DMS114 treated with DMSO at 0.1 percent for 48 hours (cell line): ENCODE measurements at regions not wholly inside any gene's neighbourhood (a gene's known extent, or its start where the extent isn't known, plus 50 kb on each side); places are given as distances from the start of the nearest gene placed in this dataset.
"Not testable (repeated sequence)": the region's sequence is repeated elsewhere in the genome, so short reads cannot be mapped to it uniquely, and the experiment has no call there.

Experiments
- DNase-seq: peaks from one replicate; lab custom pipeline; 2025; ENCODE audit not compliant: unreplicated experiment; lab: John Stamatoyannopoulos, UW

DNA sequence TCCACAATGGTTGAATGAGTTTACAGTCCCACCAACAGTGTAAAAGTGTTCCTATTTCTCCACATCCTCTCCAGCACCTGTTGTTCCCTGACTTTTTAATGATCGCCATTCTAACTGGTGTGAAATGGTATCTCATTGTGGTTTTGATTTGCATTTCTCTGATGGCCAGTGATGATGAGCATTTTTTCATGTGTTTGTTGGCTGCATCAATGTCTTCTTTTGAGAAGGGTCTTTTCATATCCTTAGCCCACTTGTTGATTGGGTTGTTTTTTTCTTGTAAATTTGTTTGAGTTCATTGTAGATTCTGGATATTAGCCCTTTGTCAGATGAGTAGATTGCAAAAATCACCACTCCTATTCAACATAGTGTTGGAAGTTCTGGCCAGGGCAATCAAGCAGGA lies 287.6 kb upstream of the RASGRP1 start:
- not testable (repeated sequence) for DNase-seq

DNA sequence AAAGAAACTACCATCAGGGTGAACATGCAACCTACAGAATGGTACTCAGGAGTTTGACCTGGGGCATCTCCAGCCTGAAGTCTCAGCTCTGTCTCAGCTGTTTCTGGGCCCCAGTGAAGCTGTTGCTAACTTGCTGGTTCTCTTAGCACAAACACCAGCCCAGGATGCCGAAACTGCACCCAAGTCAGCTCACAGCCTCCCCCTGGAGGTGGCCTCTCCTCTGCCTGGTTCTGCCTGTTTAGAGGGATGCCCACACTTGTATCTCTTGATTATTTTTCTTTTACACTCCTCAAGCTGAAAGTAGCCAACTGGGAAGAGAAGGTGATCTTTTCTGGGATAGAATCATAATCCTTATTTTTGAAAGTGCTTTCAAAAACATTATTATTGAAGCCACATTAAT lies 289.0 kb upstream of the RASGRP1 start:
- DNase-seq = no peak

DNA sequence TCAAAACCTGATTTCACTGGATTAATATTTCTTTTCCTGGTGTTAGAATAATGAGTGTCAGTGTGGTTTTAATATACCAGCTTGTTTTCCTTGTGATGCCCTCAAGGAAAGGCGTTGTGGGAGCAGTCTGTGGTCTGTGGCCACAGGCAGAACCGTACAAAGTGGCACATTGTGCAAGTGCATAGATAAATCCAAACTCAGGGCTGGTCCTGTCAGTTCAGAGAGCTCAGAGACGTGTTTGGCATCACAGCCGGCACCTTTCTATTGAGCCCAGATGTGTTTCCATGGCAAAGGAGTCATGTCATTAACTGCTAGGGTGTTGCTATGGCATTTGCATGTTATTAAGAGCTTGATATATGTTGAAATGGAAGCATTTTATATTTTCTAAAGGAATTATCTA lies 289.9 kb upstream of the RASGRP1 start:
- no peak for DNase-seq

DNA sequence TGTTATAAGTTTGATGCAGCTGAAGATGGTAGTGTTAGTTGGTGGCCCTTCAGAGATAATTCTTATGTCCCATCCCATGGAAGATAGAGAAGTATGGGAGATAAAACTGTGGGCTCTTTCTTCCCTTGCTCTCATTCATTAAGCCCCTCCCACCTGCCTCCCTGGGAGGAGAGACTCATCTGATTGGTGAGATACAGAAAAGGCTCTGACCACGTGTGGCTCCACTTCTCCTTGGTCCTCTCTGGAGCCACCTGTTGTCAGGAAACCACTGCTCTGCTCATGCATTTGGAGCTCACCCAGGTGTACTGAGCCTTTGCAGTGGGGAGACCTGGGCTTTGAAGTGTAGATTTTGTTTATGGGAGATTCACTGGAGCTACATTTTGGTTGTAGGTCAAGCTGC lies 293.2 kb upstream of the RASGRP1 start:
- no peak for DNase-seq

DNA sequence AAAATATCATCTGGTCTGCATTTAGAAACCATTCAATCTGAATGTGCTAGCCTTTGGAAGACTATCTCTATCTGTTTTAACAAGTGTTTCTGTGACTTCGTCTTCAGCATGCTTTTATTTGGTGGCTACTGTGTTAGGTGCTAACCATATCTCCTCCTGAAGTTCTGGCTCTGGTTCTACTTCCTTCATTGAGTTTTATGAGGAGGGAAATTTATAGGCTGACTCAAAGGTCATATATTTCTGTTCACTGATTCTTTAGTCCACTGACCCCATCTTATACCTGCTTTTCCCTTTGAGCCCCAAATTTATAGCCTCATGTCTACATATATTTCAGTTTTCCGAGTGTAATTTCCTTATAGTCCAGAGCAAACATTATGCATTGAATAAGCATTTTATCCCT lies 295.0 kb upstream of the RASGRP1 start:
- DNase-seq = no peak

DNA sequence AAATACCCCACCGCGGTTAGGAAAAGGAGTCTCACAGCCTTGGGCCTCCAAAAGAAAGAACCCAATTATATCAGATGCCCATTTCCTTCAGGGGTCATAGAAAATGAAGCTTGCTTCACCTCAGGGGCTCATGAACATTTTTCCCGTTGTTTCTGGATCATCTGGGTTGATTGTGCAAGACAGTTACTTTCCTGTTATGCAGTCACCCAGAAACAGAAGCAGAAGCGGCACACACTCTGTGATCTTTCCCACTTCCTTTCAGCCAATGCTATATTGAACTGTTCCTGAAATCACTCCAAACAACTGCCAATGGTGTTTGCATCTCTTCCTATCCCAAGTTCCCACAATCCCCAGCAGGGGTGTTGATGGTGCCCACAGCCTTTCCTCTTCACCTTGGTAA lies 295.6 kb upstream of the RASGRP1 start:
- no peak for DNase-seq

DNA sequence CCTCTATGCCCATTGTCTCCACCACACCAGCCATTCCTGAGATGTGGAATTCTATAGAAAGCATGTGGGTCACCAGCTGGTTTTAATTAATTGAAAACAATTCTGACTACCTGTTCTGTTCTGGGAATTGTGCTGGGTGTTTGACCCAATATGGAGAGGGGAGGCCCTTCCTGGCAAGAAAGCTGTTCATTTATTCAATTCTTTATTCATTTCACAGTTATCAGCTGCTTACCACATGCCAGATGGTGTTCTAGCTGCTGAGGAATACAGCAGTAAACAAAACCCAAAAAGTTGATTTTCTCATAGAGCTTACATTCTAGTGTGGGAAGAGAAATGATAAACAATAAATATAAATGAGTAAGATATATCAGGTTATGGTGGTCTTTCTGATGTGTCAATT lies 296.1 kb upstream of the RASGRP1 start:
- DNase-seq = no peak

DNA sequence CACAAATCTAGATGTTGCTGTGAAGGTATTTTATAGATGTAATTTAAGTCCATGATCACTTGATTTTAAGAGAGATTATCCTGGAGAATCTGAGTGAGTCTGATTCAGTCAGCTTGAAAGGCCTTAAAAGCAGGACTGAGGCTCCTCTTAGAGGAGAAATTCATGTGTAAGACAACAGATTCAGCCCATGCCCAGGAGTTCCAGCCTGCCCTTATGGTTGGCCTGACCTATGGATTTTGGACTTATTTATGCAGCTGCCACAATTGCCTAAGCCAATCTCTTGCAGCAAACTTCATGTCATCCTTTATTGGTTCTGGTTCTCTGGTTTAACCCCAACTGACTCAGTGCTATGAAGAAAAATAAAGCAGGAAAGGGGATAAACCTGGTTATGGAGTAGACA lies 296.5 kb upstream of the RASGRP1 start:
- no peak for DNase-seq

DNA sequence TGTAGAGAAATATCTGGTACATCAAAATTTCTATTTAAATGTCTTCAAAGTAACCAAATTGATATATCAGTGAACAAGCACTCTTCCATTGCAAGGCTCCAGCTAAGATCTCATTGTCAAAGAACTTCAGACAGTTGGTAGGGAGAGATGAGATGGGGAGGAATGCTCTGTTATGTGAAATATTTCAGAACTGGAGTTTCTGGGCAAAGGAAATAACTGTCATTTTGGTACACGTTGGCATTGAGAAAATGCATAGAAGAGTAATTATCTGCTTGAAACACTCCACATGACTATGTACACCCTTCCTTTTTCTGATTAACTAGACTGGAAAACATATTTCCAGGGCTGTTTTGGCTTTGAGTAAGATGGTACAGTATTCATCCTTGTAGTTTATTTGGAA lies 297.5 kb upstream of the RASGRP1 start:
- no peak for DNase-seq

DNA sequence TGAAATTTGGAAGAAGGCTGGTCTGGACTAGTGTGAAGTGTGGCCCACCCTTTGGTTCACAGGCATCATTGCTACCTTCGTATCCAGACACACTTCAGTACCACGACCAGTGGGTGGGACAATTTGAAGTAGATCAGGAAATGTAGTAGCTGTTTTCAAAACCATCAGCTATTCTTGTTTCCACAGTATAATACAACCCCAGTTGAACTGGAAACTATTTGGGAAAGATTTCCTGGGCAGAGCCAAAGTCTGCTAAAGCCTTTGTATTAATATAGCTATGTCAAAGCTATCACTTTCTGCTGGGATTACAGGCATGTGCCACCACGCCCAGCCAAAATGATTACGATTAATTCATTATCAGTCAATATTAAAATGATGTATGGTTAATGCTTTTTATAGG lies 298.8 kb upstream of the RASGRP1 start:
- DNase-seq = no peak

DNA sequence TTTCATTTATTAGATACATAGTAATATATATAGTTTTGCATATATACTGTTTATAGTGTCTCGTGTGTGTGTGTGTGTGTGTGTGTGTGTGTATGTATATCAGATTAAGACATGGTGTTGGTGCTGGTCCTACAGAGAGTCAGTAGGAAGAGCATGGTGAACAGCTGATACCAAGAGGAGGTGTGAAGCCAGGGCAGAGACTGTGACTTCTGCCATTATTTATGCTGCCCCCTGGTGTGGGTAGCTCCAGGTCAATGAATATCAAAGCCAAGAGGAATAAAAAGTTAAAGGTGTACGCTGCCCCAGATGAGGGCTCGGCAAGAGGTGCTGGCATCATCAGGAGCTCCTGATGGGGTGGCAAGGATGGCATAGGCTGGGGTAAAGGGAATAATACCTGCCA lies 299.5 kb upstream of the RASGRP1 start:
- no peak for DNase-seq

DNA sequence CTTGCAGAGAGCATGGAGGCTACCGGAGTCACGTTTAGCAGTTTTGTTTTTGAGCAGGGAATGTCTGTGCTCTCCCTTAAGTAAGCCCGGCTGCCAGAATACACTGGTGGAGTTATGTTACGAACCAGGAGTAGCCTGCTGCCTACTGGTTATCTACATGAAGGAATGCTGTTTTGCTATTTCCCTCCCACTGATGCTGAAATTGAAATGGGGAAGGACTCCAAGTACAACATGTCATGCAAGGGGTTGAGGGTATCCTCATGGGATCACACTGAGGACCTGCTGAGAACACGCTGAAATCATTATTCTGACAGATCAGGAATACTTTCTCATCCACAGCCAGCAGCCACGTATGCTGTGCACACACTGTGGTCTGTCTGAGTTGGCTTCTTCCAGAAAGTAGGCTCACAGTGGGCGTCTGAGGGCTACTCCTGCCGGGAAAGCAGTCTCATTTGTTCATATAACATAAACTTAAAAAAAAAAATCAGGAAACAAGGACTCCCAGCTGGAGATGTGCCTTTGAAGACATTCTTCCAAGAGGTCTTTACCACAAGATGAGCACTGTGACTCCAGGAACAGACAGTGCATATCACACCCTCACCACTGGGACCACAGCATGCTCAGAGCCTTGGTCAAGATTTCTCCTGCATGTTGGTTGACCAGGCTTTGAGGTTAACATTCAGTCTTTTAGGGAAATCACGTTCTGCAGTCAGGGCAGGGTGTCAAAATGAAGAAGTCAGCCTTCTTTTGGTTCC lies 300.4 kb upstream of the RASGRP1 start:
- no peak for DNase-seq

DNA sequence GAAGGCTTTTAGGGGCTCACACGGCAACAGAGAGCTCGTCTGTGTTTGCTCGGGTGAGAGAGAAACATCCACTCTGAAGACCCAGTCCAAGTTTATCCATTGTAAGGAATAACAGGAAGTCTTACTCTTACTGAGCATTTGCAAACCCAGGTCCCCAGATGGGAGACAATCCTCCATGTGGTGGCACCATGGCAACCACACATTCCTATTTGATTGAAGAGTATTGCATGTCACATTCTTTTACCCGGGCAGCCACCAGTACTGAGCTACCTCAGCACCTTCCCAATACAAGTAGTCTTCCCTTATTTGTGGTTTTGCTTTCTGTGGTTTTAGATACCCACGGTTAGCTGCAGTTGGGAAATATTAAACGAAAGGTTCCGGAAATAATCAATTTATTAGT lies 302.9 kb upstream of the RASGRP1 start:
- no peak for DNase-seq

DNA sequence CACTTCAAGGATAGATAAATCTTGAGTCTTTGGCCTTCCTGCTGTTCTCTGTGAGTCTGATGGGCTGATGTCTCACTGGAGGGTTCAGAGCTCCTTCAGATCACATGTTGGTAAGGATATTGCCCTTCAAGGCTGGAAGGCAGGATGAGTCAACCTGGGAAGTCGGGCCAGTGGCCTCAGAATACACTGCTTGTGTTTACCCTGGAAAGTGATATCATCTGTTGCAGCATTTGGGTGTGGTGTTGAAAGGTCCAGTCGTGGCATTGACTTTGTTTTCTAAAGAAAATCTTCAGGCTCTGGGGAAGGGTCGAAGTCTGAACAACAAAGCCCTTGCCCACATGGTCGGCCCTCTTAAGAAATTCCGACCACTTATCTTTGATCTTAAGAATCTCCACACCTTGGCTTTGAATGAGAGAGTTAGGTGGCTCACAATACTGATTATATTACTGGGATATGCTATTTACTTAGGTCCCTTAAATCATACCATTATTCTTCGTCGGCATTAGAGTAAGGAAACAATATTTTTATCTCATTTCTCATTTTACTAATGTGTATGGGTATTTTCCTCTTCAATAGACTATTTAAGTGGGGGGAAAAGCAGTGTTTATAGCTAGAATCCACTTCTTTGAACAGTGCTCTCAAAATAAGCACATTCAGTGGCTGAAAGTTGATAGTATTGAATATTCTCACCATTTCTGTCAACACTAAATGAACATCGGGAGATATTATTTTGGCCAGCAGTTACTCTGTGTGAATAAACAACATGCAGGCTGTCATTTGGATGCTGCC lies 303.9 kb upstream of the RASGRP1 start:
- DNase-seq = no peak

DNA sequence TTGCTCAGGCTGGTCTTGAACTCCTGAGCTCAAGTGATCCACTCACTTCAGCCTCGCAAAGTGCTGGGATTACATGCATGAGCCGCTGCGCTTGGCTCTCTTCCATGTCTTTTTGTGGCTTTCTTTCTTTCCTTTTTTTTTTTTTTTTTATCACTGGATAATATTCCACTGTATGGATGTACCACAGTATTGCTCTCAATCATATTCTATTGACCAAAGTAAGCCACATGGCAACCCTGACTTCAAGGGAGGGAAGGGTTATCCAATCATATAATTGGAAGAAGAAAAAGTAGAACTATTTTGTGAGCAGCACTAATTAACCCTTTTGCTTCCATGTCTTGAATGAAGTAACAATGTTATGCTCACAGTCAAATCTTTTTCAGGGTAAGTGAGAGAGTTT lies 307.0 kb upstream of the RASGRP1 start:
- no peak for DNase-seq

DNA sequence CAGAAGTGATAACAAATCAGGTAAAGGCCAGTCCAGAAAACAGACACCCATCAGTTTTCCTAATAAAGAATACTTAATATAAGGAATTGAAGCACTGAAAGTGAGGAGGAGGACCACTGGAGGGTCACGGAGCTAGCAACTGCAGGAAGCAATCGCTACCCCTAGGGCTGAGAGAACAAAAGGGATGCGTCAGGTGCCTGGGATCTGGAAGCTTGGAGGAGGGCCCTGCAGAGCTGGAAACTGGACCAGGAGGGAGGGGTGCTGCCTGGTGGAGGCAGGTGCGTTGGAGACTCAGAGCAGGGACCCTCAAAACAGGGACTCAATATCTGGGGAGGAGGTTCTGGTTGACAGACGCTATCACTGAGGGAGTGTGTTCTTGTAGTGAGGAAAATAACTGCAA lies 308.1 kb upstream of the RASGRP1 start:
- no peak for DNase-seq

DNA sequence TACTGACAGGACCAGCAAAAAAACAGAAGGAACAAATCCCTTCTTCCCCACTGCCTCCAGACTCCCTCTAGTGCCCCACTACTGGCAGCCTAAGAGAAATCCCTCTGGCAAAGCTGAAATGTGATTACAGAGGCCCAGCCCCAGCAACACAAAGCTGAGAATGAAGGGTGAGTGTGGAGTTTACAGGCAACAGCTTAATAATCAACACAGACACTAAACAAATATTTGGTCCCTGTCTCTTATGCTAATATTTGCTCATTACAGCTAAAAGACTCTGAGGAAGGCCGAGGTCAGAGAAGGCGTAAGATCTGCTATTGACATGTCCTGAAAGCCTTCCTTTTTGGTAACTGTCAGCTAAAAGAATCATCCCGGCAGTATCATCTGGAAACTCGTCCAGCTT lies 308.5 kb upstream of the RASGRP1 start:
- DNase-seq = no peak

DNA sequence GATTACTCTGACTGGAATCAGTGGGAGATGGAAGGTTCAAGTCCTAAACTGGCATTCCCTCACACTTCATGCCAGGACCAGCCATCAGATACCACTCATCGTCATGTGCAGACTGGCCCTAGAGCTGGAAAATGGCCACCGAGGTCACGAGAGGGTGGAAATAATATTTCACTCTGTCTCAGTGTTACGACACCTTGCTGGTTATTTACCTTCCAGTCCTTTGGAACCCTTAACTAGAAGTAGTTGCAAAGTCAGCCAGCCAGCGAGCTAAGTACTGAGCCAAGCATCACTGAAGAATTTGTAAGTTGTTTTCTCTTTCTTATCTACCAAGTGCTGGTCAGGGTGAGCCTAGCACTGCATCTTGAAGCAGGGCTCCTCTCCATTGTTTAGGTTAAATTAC lies 309.9 kb upstream of the RASGRP1 start:
- DNase-seq = no peak

DNA sequence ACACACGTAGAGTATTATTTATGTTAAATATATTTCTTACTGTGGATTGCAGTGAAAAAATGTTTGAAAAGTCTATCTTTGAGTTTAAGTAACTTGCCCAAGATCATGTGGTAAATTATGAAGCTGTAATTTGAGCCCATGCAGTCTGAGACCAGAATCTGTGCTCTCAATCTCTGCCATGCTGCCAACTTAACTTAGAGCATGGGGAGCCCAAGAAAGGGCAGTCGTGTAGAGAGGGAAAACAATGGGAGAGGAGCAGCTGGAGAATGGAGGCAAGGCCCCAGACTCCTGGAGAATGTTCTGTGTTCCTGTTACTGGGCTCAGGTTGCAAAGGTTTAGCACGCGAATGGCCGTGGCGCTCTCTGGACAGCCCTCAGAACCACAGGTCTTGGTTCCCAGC lies 311.6 kb upstream of the RASGRP1 start:
- DNase-seq = no peak

DNA sequence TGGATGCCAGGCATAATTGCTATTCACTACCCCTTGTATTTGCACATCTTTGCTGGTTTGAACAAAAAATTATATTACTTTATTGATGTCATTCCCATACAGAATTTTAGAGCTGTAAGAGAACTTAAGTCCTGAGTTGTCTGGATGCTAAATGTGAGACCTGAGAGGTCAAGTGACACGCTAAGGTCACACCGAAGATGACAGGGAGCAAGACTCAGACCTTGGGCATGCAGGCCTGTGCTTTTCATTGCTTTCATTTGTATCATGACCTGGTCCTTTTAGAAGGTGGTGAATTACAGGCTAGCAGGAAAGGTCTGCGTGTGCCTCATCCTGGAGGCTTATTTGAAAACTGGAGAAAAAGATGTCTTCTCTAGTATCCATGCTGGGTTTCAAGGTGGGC lies 312.0 kb upstream of the RASGRP1 start:
- DNase-seq = no peak

DNA sequence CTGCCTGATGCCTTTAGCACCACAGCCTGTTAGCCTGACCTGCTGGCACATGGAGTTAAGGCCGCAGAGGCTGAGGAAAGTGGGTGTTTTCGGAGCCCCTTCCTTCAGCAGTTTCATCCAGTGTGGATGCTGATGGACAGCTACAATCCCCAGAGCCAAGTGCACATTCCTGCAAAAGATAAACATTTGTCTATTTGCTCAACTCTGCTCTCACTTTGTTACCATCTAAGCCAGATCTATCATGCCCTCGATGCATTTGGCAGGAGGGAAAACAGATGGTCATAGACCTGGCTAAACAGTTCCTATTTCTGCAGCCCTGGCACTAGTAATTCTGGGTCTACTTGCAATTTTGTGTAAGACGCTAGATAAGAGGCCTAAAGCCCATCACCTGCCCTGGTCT lies 312.9 kb upstream of the RASGRP1 start:
- no peak for DNase-seq

DNA sequence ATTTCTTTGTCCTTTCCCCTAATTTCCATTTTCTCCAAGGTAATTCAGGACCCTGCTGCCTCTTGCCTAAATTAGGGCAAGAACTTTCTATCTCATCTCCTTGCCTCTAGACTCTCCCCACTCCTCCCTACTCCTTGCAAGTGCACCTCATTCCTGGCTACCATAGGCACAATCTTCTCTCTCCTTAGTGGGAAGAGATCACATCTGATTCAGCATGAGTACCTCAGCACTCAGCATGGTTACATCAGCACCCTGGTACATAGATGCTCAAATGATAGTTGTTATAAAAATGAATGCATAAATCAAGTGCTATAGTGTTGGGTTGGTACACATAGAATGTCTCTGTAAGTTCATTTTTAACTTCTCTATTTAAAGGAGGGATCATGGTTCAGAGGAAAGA lies 313.4 kb upstream of the RASGRP1 start:
- DNase-seq = no peak

DNA sequence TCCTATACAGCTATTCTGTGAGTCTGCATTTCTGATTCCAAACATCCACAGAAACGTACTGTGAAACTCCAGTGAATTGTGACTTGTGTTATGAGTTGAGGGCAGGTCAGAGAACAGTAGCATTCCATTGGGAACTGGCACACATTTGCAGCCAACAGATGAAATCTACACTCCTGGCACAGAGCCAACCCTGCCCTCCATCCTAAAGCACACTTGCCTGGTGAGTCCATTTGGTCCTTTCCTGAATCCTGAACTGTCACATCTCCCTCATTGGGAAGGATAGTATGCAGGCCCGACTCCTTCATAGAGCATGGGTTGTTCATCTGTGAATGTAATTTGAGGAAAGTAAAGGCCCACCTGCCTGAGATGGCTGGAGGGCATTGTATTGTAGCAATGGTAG lies 314.3 kb upstream of the RASGRP1 start:
- no peak for DNase-seq
